CD4-positive, alpha-beta T cell treated with Interleukin-10 for 1 hour (primary cell): ENCODE measurements at regions not wholly inside any gene's neighbourhood (a gene's known extent, or its start where the extent isn't known, plus 50 kb on each side); places are given as distances from the start of the nearest gene placed in this dataset.

Source experiments
- DNase-seq: peaks from one replicate; pipeline ENCODE4 v3.0.0-alpha.2; 2020

GRCh38 chr22:27378311-27378800, 423.2 kb downstream of the MN1 start:
- DNase-seq = no peak

GRCh38 chr22:27378995-27379394, 422.6 kb downstream of the MN1 start:
- no peak for DNase-seq

- no peak for DNase-seq
Observed at GRCh38 chr22:27380855-27381254, 420.7 kb downstream of the MN1 start.

GRCh38 chr22:27381552-27381951, 420.0 kb downstream of the MN1 start:
- no peak for DNase-seq

- no peak for DNase-seq
Observed at GRCh38 chr22:27381960-27382742, 419.4 kb downstream of the MN1 start.

- DNase-seq = no peak
Observed at GRCh38 chr22:27382947-27383346, 418.6 kb downstream of the MN1 start.

- DNase-seq = no peak
Observed at GRCh38 chr22:27383896-27384295, 417.7 kb downstream of the MN1 start.

GRCh38 chr22:27385261-27385998, 416.1 kb downstream of the MN1 start:
- no peak for DNase-seq

GRCh38 chr22:27386186-27386585, 415.4 kb downstream of the MN1 start:
- DNase-seq = no peak

- no peak for DNase-seq
Observed at GRCh38 chr22:27387561-27387960, 414.0 kb downstream of the MN1 start.

- DNase-seq = no peak
Observed at GRCh38 chr22:27388090-27388600, 413.4 kb downstream of the MN1 start.

- no peak for DNase-seq
Observed at GRCh38 chr22:27389727-27390075, 411.9 kb downstream of the MN1 start.

GRCh38 chr22:27391092-27391770, 410.3 kb downstream of the MN1 start:
- no peak for DNase-seq

- no peak for DNase-seq
Observed at GRCh38 chr22:27393371-27393770, 408.2 kb downstream of the MN1 start.

- DNase-seq = no peak
Observed at GRCh38 chr22:27394806-27395404, 406.7 kb downstream of the MN1 start.

GRCh38 chr22:27397036-27397953, 404.3 kb downstream of the MN1 start:
- DNase-seq = no peak

GRCh38 chr22:27397954-27398342, 403.6 kb downstream of the MN1 start:
- DNase-seq = no peak

- DNase-seq = no peak
Observed at GRCh38 chr22:27399161-27399560, 402.4 kb downstream of the MN1 start.

- DNase-seq = no peak
Observed at GRCh38 chr22:27400811-27401210, 400.7 kb downstream of the MN1 start.

GRCh38 chr22:27401321-27401720, 400.2 kb downstream of the MN1 start:
- DNase-seq = no peak

- no peak for DNase-seq
Observed at GRCh38 chr22:27404441-27404840, 397.1 kb downstream of the MN1 start.
